Stimulated activated CD4-positive, alpha-beta T cell treated with anti-CD3 and anti-CD28 coated beads, Interleukin-15, amount 100 ng/mL, for 1 hour (primary cell): ENCODE measurements at regions not wholly inside any gene's neighbourhood (a gene's known extent, or its start where the extent isn't known, plus 50 kb on each side); places are given as distances from the start of the nearest gene placed in this dataset.

ENCODE experiments used
- DNase-seq, 2 donors: peaks; one replicate each; pipeline ENCODE4 v3.0.0-alpha.2; 2020; ENCODE audit warnings: low read depth in 1 of 2, low spot score in 1 of 2

DNA sequence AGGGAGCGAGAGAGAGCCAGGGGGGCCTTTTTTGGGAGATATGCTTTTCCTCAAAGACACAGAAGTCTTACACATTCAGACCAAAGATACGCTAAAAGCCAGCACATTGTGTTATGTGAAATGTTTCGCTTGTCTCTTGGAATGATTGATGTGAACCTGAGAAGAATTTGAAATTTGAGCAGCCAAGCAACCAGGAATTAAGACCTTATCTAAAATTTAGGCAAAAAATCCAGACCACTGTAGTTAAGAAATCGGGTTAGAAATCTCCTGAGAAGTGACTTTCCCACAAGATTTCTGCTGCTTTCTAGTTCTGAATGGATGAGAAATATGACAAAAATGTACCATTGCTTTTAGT is 223.2 kb upstream of the GMDS start:
- no peak for DNase-seq

GRCh38 chr6:2467929-2468600 is 222.7 kb upstream of the GMDS start:
- no peak for DNase-seq

DNA sequence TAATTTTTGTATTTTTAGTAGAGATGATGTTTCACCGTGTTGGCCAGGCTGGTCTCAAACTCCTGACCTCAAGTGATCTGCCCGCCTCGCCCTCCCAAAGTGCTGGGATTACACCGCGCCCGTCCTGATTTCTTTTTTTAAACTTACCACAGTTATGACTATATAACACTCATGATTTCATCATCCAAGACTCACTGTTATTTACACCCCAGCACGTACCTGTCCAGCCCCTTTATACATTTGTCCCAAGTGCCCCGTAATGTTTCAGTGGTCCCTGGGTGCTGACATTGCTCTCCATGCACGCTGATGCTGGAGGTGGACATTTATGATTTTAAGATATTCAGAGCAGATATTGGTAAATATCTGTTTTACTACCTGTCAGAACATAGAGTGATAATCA is 219.9 kb upstream of the GMDS start:
- DNase-seq, result no peak

DNA sequence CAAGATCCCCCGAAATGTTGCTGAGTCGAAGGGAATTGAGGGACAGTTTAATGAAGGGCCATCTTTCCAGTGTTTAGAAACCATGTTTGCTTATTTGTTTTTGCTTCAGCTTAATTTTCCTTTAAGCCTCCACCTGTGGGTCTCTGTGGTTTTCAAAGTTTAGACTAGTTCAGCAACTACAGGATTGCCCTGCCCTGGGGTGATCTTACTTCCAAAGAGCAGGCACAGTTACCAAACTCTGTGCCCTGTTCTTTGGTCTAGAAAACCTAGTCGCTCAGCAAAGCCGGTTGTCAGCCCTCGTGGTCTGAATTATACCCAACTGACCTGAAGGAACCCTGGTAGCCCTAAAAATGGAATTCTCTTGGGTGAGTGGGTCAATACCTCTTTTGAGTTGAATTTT is 219.2 kb upstream of the GMDS start:
- DNase-seq, result no peak

DNA sequence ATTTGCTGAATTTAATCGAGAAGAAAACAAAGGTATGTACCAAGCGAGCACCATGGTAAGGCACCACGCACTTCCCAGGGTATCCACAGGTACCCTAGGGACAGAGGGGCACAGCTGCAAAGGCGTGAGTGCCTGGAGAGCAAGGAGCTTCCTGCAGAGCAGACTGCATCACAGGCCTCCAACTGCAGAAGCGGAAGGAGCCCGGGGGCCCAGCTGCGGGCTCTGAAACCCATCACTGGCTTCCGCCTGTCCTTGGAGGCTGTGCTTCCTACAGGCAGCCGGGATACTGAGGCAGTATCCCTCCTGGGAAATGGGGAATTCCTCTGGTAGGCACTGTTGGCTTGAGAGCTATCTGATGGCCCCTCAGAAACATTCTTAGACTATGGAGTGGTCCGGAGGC is 217.4 kb upstream of the GMDS start:
- DNase-seq, result no peak

DNA sequence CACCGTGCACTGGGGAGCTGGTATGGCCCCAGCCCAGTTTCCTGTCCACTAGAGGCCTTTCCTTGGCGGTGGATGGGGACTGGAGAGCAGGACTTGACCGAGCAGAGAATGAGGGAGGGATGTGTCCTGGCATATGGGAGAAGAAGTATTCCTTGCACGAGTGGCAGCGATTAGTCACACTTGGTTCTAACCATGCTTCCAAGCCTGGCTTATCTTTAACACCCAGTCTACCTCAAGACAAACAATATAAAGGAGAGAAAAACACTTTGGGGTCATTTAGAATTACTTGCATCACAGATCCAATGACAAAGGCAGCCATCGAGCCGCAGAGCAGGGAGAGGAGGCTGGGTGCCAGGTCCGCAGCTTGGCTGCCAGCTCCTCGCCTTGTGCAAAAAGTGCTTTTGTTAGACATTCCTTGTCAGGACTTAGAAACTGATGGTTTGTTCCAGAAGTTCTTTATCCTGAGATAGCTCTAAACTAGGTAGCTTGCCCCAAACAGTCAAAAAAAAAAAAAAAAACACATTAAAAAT is 214.9 kb upstream of the GMDS start:
- DNase-seq, result no peak

DNA sequence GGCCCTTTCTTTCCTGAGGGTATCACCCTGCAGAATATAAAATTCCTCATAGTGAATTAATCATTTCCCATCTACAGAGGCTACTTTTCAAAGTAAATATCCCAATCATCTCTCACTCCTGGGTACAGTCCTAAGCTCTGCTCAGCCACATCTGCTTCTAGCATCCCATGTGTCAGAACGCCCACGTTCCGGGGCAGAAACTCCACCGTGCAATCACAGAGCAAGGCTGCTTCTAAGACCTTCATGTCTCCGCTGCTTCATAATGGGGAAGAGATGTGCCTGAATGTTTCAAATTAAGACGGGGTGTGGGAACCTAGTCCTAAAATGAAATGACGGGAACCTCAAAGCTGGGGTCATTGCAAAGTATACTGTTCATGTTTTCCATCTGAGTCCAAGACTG is 208.8 kb upstream of the GMDS start:
- DNase-seq, result no peak

GRCh38 chr6:2450546-2450945 is 205.1 kb upstream of the GMDS start:
- no peak for DNase-seq

- no peak for DNase-seq
Measured at GRCh38 chr6:2449572-2449940, 204.2 kb upstream of the GMDS start.

GRCh38 chr6:2448826-2449571 is 203.6 kb upstream of the GMDS start:
- no peak for DNase-seq

GRCh38 chr6:2447931-2448330 is 202.5 kb upstream of the GMDS start:
- DNase-seq, result no peak

DNA sequence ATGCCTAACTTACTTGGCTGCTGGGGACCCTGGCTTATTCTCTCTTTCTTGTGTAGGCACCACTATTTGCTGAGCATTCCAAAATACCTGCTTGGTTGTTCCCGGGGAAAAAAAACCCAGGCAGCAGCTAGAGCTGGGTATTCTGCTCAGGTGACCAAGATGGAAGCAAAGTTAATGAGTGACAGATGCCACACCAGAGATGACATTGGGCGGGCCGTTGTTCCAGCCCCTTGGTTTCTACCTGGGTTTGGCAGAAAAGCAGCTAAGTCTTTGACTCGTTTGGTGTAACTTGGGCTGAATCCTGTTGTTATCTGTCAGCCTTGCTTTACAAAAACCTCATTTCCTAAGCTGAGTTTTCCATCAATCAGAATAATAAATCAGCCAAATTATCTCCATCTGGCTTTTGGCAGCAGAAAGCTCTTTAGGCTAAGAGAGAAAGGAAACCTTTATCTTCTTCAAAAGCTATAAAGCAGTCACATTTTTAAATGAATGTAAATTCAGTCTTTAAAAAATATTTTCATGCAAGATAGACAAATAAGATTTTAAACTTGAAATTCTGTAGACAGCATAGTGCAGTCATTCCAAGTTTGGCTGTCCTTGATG is 202.0 kb upstream of the GMDS start:
- DNase-seq, result no peak

- DNase-seq, result no peak
Measured at GRCh38 chr6:2441601-2442475, 196.4 kb upstream of the GMDS start.

GRCh38 chr6:2440516-2440915 is 195.1 kb upstream of the GMDS start:
- no peak for DNase-seq

DNA sequence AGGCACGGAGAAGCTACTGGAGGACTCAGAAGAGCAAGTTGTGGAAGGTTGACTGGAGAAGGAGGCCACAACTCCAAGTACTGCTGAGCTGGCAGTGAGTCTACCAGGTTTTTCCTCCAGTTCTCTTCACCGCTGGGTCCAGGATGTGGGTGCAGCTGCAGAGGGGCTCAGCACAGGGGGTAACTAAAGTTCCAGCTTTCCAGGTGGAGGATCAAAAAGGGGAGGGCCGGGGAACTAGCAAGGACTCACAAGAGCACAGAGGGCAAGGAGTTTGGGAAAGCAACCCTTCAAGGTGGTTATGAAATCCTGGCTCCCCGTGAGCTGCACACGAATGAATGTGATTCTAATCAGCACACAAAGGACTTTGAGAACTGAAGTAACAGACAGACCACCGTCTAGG is 194.2 kb upstream of the GMDS start:
- no peak for DNase-seq

DNA sequence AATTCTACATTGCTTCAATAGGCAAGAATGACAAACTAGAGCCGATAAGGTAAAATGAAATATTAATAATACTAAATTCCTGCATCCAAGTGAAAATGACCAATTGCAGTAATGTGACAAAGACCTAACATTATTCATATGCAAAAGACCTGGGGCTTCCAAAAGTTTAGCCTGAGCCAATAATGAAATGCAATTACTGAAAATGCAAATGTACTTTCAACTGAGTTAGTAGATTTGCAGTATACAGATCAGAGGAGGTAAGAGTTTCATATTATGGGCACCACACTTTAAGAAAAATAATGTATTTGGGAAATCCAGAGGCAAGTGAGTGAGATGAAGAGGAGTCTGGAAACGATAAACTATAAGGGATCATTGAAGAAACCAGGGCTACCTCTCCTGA is 193.7 kb upstream of the GMDS start:
- no peak for DNase-seq

DNA sequence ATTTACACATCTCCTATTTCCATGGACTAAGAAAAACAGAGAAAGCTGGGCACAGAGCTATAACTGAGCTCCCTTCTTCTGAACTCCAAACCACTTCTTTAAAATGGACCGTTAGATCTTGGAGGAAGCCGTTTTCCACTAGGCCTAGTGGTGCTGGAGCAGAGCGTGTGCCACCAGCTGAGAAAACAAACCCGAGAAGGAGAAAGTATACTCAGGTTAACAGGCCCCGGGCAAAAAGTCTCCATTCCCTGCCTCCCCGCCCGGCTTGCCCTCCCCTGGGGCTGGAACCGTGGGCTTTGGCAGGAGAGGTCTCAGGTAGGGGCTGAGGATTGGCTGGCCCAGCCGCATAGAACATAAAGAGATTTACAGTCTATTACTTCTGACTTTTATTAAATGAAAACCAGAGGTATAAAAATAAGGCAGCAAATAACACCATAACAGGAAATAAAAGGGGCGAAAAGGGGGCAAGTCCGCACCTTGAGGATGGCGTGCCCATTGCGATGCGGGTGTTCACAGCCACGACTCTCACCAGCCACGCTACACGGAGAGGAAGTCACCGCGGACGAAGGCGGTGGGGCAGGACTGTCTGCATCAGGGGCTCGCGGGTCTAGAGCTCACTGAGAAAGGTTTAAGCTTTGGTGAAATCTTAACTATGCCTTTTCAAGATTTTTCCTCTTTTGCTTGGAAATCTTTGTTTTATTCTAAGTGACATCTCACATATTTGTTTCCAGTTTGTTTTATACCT is 191.2 kb upstream of the GMDS start:
- no peak for DNase-seq

DNA sequence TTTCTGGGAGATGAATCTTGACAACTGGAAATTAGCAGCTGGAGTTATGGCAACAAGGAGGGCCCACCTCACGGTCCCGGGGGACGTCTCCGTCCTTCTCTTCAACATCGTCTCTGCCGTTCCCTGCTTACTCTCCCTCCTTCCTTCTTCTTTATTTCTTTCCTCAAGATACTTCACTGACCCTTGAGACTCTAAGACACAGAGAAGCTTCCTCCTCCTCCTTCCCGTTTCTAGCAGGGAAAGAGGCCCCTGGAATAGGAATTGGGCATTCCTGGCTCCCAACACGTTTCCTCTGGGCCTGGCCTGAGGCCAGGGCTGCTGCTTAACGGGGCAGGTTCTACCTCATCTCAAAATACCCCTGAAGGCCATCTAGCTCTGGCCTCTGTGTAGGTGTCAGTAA is 189.9 kb upstream of the GMDS start:
- DNase-seq, result no peak

DNA sequence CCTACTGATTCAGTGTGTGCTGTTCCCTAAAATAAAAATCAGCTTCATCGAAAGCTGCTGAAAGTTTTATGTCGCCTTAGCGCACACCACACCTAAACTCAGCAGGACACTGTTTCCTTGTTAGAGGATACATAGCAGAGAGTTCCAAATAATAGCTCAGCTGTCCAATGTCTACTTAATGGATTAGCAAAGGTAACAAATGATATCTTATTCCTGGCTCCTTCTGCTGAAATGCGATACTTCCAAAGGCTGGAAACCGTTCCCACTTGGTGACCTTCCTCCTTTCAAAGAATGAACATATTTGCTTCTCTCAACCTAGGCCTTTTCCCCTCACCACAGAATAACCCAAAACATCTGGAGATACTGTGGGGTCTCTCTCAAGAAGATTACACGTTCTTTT is 189.5 kb upstream of the GMDS start:
- no peak for DNase-seq

DNA sequence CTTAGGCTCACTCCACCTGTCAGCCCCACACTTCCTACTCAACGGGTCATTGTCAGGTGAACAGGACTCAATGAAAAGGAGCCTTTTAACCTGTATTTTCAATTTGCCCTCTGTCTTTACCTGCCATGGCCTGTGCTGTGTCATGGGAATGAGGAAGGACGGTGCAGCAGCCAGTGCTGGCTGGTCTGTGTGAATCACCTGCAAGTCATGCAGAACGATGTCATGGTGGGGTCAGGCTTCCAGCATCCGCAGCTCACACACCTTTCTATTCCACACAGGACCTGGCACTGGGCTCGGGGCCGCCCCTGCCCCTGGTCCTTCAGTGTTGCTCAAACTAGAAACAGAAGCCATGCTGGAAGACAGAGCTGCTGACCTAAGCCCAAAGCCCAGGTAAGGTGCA is 188.7 kb upstream of the GMDS start:
- no peak for DNase-seq

DNA sequence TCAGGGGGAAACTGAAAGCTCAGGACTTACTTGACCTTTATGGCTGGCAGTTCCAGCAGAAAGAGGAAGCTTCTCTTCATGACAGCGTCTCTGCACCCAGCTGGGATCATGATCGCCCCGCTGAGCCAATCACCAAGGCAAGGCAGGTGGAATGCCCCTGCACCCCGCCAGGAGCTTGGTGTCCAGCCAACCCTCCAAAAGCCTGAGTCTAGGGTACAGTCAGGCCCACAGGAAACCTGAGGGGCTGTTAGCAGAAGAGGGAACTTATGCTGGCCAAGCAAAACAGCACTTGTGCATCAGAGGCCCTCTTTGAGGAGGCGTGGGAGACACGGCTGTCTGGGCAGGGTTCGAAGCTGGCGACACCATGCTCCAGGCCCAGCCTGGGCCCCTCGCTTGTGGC is 188.3 kb upstream of the GMDS start:
- DNase-seq, result no peak
